ENCODE measurements at regions not wholly inside any gene's neighbourhood (a gene's known extent, or its start where the extent isn't known, plus 50 kb on each side); places are given as distances from the start of the nearest gene placed in this dataset.
"Not testable (repeated sequence)": the region's sequence is repeated elsewhere in the genome, so short reads cannot be mapped to it uniquely, and the experiment has no call there.

GRCh38 chr2:21371499-21372003 lies 247.8 kb downstream of the TDRD15 start:
- ATAC-seq = no peak
- Mint-ChIP-seq H3K4me1 (no peaks in the 10 kb centered on the region), H3K9me3 (peaks cover 9% of the 10 kb centered on the region), H3K4me3 (no peak overlapping the region), H3K27ac (no peak overlapping the region), H3K36me3 (no peaks in the 10 kb centered on the region)
- DNase-seq (ENCODE audit: low spot score in 2 of 2) = no peak

- no peak for ATAC-seq
- Mint-ChIP-seq H3K4me1 (no peaks in the 10 kb centered on the region), H3K9me3 (peaks cover 9% of the 10 kb centered on the region), H3K4me3 (no peak overlapping the region), H3K36me3 (no peaks in the 10 kb centered on the region), H3K27ac (no peak overlapping the region)
- DNase-seq (ENCODE audit: low spot score in 2 of 2) = no peak
These were observed 248.9 kb downstream of the TDRD15 start for GRCh38 chr2:21372654-21373053.

GRCh38 chr2:21376864-21377263 lies 253.1 kb downstream of the TDRD15 start:
- Mint-ChIP-seq H3K9me3 (peaks cover 6% of the 10 kb centered on the region), H3K4me1 (no peaks in the 10 kb centered on the region), H3K4me3 (no peak overlapping the region), H3K36me3 (no peaks in the 10 kb centered on the region), H3K27ac (no peak overlapping the region)
- DNase-seq (ENCODE audit: low spot score in 2 of 2) (no peak), ATAC-seq (no peak)

GRCh38 chr2:21379140-21379539 lies 255.4 kb downstream of the TDRD15 start:
- DNase-seq (ENCODE audit: low spot score in 2 of 2) (no peak), ATAC-seq (no peak)
- no peak overlapping the region for H3K27ac Mint-ChIP-seq
- H3K4me1 Mint-ChIP-seq = no peaks in the 10 kb centered on the region
- H3K9me3 Mint-ChIP-seq = peaks cover 6% of the 10 kb centered on the region
- no peak overlapping the region for H3K4me3 Mint-ChIP-seq
- no peaks in the 10 kb centered on the region for H3K36me3 Mint-ChIP-seq

- not testable (repeated sequence) for H3K36me3 Mint-ChIP-seq; H3K4me1 Mint-ChIP-seq; H3K4me3 Mint-ChIP-seq; ATAC-seq; H3K27ac Mint-ChIP-seq; H3K9me3 Mint-ChIP-seq; DNase-seq (ENCODE audit: low spot score in 2 of 2)
These were observed 255.9 kb downstream of the TDRD15 start for GRCh38 chr2:21379668-21380067.

- Mint-ChIP-seq H3K4me1 (no peaks in the 10 kb centered on the region), H3K36me3 (no peaks in the 10 kb centered on the region), H3K27ac (no peak overlapping the region), H3K9me3 (peaks cover 8% of the 10 kb centered on the region), H3K4me3 (no peak overlapping the region)
- ATAC-seq (no peak), DNase-seq (ENCODE audit: low spot score in 2 of 2) (no peak)
These were observed 257.7 kb downstream of the TDRD15 start for GRCh38 chr2:21381421-21381820.

GRCh38 chr2:21382701-21383520 lies 259.1 kb downstream of the TDRD15 start:
- DNase-seq (ENCODE audit: low spot score in 2 of 2) = no peak
- no peaks in the 10 kb centered on the region for H3K4me1 Mint-ChIP-seq

GRCh38 chr2:21386666-21387065 lies 262.9 kb downstream of the TDRD15 start:
- ATAC-seq = no peak
- Mint-ChIP-seq H3K27ac (no peak overlapping the region), H3K4me3 (no peak overlapping the region), H3K9me3 (peaks cover 14% of the 10 kb centered on the region), H3K36me3 (no peaks in the 10 kb centered on the region), H3K4me1 (no peaks in the 10 kb centered on the region)
- DNase-seq (ENCODE audit: low spot score in 2 of 2) = no peak

More at GRCh38 chr2:21382701-21383520, 259.1 kb downstream of the TDRD15 start:
- Mint-ChIP-seq H3K36me3 (no peaks in the 10 kb centered on the region), H3K27ac (no peak overlapping the region), H3K4me3 (no peak overlapping the region), H3K9me3 (peaks cover 9% of the 10 kb centered on the region)
- ATAC-seq = no peak

GRCh38 chr2:21392649-21393048 lies 268.9 kb downstream of the TDRD15 start:
- Mint-ChIP-seq H3K27ac (no peak overlapping the region), H3K36me3 (no peaks in the 10 kb centered on the region), H3K9me3 (peaks cover 22% of the 10 kb centered on the region), H3K4me3 (no peak overlapping the region), H3K4me1 (no peaks in the 10 kb centered on the region)
- ATAC-seq (no peak), DNase-seq (ENCODE audit: low spot score in 2 of 2) (no peak)

GRCh38 chr2:21393173-21393572 lies 269.4 kb downstream of the TDRD15 start:
- ATAC-seq (no peak), DNase-seq (ENCODE audit: low spot score in 2 of 2) (no peak)
- H3K36me3 Mint-ChIP-seq = no peaks in the 10 kb centered on the region
- H3K4me3 Mint-ChIP-seq = no peak overlapping the region
- H3K4me1 Mint-ChIP-seq = no peaks in the 10 kb centered on the region
- H3K27ac Mint-ChIP-seq = no peak overlapping the region
- H3K9me3 Mint-ChIP-seq = peaks cover 18% of the 10 kb centered on the region

- no peaks in the 10 kb centered on the region for H3K4me1 Mint-ChIP-seq
- ATAC-seq (no peak), DNase-seq (ENCODE audit: low spot score in 2 of 2) (no peak)
- no peak overlapping the region for H3K4me3 Mint-ChIP-seq
- peaks cover 15% of the 10 kb centered on the region for H3K9me3 Mint-ChIP-seq
- H3K27ac Mint-ChIP-seq = no peak overlapping the region
- H3K36me3 Mint-ChIP-seq = no peaks in the 10 kb centered on the region
These were observed 271.6 kb downstream of the TDRD15 start for GRCh38 chr2:21395366-21395765.

GRCh38 chr2:21396252-21396651 lies 272.5 kb downstream of the TDRD15 start:
- ATAC-seq (no peak), DNase-seq (ENCODE audit: low spot score in 2 of 2) (no peak)
- no peak overlapping the region for H3K4me3 Mint-ChIP-seq
- no peak overlapping the region for H3K27ac Mint-ChIP-seq
- H3K4me1 Mint-ChIP-seq = no peaks in the 10 kb centered on the region
- peaks cover 18% of the 10 kb centered on the region for H3K9me3 Mint-ChIP-seq
- H3K36me3 Mint-ChIP-seq = no peaks in the 10 kb centered on the region

- Mint-ChIP-seq H3K27ac (no peak overlapping the region), H3K36me3 (no peaks in the 10 kb centered on the region), H3K4me3 (no peak overlapping the region), H3K9me3 (peaks cover 11% of the 10 kb centered on the region), H3K4me1 (no peaks in the 10 kb centered on the region)
- no peak for DNase-seq (ENCODE audit: low spot score in 2 of 2)
- ATAC-seq = no peak
These were observed 277.4 kb downstream of the TDRD15 start for GRCh38 chr2:21401022-21401698.

- peaks cover 3% of the 10 kb centered on the region for H3K9me3 Mint-ChIP-seq
- no peaks in the 10 kb centered on the region for H3K36me3 Mint-ChIP-seq
- no peak overlapping the region for H3K27ac Mint-ChIP-seq
- no peak for DNase-seq (ENCODE audit: low spot score in 2 of 2)
- no peak for ATAC-seq
- H3K4me1 Mint-ChIP-seq = no peaks in the 10 kb centered on the region
- no peak overlapping the region for H3K4me3 Mint-ChIP-seq
These were observed 280.4 kb downstream of the TDRD15 start for GRCh38 chr2:21404137-21404536.

- Mint-ChIP-seq H3K27ac (no peak overlapping the region), H3K4me3 (no peak overlapping the region), H3K36me3 (no peaks in the 10 kb centered on the region), H3K4me1 (no peaks in the 10 kb centered on the region), H3K9me3 (peaks cover 6% of the 10 kb centered on the region)
- DNase-seq (ENCODE audit: low spot score in 2 of 2) = no peak
- no peak for ATAC-seq
These were observed 281.3 kb downstream of the TDRD15 start for GRCh38 chr2:21404827-21405625.
